ENCODE measurements at regions not wholly inside any gene's neighbourhood (a gene's known extent, or its start where the extent isn't known, plus 50 kb on each side); places are given as distances from the start of the nearest gene placed in this dataset.

DNA sequence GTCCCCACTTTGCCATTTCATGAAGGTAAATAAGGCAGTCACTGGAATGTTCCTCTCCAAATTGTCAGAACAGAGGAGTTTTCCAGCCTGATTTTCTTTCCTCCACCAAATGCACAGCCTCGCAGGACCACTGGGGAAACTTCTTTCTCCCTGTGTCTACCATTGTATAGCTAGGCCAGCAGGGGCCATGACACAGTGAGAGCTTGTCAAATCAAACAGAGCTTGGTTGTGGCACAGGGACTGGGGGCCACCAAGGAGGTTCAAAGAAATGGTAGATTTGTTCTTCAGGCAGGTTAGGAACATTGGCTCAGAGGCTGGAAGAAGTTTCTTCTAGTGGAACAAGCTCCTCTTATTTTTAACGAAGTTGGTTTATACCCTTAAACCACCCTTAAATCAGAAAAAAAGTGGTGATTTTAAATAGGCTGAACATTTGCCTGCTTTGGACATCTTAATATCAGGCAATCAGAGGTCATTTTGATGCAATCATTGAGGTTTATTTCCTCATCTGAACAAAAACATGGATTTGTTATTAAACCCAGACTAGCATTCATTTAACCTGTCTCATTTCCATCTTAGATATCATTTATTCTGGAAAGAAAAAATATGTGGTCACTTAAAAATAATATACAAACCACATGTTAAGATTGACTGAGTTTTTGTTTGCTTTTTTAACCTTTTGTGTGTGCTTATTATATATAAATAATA, 105.6 kb downstream of the GTPBP8 start:
- no peak for DNase-seq

DNA sequence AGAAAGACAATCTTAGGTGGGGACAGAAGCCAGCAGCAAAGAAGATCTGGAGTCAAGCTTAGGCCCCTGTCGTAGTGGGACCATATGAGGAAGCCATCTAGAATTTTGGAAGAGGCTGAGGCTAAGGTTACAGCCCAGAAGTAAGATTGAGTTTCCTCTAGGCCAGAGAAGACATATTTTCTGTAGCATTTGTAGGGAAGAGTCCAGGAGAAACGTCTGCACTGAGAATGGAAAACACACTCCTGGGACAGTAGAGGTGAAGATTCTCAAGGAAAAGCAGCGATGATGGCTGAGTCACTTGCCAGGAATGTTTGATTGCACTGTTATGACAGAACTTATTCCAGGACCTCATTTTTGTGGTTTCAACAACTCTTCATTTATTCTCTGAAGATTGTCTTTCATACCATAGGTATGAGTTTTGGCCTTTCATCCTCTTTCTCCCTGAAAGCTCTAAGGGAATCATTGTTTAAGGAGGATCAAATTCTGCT, 107.2 kb downstream of the GTPBP8 start:
- no peak for DNase-seq

DNA sequence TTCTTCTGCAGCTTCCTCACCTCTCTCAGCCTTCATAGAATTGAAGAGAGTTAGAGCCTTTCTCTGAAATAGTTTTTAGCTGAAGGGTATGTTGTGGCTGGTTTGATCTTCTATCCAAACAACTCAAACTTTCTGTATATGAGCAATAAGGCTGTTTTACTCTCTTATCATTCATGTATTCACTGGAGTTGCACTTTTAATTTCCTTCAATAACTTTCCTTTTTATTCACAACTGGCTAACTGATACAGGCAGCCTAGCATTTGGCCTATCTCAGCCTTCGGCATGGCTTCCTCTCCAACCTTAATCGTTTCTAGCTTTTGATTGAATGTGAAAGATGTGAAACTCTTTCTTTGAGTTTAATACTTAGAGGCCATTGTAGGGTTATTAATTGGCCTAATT, 109.3 kb downstream of the GTPBP8 start:
- no peak for DNase-seq

DNA sequence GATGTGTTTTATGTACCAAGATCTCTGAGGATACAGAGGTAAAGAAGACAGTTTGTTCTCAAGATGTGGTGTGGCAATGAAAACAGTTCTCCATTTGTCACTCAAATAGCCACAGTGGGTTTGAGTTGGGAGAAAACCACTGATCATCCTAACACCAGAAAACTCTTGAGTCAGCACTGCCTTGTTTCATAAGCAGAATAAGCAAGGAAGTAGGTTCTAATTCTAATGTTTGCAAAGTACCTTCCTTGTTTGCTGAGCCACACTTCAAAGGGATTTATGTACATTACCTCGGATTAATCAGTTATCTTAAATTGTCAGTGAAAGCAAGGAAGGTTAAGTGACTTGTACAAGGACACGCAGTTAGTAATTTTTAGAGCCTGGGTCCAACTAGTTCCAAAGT, 107.8 kb upstream of the BOC start:
- no peak for DNase-seq

- peak in 1 of 2 experiments; percentile 1 for DNase-seq
These were observed 106.8 kb upstream of the BOC start for GRCh38 chr3:113104357-113105092.

DNA sequence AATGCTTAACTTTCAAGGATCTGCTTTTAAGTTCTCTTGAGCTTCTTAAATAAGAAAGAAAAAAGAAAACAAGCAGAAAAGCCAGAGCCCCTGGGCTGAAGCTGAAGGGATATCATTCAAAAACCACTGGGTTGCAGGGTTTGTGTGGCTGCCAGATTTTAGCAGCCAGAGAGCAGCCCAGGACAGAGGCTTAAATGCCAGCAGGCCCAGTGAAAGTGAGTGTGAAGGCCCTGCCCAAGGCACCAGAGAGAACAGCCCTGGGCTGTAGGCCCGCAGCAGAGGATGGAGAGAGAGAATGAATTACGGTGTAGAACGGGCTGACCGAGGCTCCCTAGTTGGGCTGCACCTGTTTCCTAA, 106.3 kb upstream of the BOC start:
- DNase-seq, result no peak

DNA sequence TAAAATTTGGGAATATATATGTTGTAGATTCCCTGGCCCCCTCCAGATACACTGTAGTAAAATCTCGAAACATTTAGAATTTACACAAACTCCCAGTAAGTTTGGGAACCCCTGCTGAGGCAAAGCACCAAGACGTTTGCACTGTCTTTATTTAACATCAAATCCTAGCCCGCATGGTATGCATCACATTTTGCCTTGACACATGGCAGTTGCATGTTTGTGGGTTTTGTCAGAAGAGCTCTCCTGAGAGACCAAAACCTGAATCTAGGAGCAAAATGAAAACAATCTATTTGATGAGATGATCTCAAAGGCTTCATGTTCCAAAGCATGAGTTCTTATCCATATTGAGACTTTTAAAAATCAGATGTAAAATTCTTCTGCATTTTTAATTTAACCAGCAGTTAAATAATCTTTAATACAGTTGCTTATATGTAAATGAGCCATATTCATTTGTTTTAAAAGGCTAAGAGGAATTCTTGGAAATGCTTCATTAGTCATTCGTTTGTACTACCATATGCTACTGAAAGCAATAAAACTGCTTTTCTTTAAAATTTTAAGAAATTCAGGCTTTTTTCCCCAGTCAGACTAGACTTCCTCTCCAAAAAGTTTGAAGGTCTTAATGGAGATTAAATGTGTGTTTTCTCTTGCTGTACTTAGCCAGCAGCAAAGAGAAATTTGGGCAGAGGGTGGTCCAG, 105.2 kb upstream of the BOC start:
- DNase-seq, result no peak

DNA sequence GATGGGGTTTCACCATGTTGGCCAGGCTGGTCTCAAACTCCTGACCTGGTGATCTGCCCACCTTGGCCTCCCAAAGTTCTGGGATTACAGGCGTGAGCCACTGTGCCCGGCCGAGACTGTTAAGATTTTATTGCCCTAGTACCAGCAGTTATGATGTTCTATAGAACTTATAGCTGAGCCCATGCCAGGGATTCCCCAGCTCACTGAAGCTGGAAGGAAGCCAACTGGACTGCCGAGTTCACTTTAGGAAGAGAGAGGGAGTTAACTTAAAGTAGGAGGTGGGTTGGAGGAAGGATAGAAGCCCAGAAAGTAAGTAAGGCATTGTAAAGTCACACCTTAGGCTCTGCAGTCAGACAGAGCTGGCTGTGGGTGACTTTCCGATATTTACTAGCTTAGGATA, 101.1 kb upstream of the BOC start:
- no peak for DNase-seq

DNA sequence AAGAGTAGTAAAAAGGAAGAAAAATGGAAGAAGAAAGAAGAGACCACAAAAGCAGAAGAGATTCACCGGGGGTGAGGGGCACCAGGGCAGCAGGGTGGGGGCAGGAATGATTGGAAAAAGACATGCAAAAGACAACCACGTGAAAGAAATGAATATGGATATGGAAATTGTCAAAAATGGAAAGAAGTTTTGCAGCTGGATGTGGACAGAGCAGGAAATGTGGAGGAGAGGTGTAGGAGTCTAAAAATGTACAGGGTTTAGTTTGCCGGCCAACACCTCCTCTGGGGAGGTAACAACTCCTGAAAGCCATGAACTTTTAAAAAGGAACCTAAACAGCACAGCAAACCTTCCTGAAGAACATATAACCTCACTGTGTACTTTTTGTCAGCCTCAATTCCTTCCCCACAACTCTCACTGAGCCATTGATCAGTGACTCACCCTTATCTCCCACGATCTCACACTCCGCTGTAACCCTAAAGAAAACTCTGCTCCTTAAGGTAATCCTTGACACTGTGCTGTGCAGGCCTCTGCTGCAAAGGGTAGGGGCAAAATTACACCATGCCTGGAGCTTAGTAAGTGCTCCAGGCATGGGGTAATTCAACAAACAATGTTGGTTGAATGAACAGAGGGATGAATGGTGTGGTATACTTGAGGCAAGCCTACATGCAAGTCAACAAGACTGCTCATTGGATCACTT, 100.2 kb upstream of the BOC start:
- no peak for DNase-seq

DNA sequence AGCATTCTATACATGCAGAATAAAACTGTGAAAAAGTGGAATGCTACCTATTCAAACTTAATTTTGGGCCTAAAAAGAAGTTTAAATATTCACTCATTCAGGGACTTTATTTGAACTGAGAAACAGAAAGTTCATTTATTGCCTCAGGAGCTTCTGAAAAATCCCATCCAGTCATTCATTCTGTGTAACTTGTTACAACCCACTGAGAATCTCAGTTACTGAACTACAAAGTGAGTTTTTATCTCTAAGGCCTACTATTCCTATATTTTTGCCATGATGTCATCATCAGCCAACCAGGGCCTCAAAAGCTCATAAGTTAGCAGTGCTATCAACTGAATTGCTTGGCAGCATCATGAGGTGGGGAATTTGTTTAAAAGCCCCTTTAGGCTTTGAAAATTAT, 98.0 kb upstream of the BOC start:
- no peak for DNase-seq

- DNase-seq, result no peak
These were observed 93.7 kb upstream of the BOC start for GRCh38 chr3:113117511-113118234.

DNA sequence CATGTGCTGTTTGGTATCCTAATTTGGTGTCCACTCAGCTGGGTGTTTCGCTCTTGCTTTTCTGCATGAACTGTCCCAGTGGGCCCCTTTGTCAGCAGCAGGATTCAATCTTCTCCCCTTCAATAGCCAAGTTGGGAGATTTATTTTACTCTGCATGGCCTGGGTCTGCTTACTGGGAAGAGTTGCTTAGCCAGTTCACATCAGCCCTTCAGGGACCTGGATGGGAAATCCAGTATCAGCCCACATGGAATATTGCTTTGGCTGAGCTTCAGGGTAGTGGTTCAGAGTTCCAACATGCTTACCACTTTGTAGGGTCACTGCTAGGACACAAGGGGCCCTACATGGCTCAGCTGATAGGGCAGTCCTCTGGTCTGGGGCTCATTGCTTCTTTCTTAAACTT, 93.0 kb upstream of the BOC start:
- DNase-seq, result no peak

DNA sequence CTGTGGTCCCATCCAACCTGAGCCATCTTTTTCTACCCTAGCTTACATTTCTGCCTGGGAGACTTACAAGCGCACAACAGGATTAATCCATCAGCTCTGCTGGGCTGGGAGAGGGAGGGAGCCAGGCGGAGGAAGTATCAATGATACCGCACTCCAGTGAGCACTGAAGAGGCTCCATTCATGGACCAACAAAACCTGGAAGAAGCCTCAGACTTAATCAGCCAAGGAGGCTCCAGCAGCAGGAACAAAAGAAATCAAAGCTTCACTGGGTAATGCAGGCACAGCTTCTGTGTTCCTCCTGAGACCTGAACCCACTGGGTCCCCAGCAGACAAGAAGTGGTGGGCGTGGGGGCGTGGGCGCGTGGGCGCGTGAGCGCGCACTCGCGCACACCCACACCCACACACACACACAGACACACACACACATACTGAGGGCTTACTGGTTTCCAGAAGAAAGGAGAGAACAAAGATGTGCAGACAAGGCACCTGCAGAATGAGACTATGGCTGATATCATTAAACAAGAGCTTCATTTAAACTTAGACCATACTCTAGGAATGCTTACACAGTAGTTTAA, 87.0 kb upstream of the BOC start:
- no peak for DNase-seq

- no peak for DNase-seq
These were observed 85.4 kb upstream of the BOC start for GRCh38 chr3:113125951-113126350.

DNA sequence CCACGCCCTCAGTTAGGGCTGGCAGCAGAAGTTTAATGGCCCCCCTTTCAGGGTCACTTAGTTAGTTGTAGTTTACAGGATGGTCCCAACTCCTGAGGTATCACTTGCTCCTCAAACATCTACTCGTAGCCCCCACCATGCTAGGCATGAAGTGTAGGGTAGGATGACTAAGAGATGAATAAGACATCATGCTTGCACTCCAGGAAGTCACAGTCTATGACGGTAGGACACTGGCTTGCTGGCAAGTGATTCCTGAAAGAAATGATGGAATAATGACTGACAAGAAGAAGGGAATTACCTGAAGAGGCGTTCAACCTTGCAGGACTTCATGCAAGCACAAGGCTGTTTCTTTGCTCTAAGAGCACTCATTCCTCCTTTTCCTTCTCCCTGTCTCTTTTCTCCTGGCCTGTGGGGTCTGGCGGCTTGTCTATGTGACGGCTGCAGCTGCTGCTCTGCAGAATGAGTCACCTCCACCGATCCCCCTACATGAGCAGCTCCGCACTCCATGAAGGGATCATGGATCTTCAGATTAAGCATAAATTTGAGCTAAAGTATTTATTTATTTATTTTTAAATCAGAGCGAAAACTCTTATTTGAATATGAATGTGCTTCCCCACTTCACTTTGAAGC, 82.9 kb upstream of the BOC start:
- no peak for DNase-seq

DNA sequence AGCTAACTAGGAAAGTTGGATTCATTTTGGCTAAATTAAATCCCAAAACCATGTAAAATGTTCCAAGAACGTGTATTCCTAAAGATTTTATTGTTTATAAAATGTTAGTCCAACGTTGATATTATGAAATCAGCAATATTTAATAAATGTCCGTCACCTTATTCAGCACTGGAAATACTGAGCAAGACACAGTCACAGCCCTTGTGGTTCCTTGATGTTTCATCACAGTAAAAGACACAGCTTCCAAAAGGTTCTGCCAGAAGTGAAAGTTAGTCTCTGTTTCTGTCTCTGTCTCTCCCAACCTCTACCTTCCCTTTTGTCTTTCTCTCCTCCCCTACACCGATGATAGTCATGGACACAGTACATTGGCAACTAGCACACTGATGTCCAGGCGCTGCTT, 82.2 kb upstream of the BOC start:
- no peak for DNase-seq

DNA sequence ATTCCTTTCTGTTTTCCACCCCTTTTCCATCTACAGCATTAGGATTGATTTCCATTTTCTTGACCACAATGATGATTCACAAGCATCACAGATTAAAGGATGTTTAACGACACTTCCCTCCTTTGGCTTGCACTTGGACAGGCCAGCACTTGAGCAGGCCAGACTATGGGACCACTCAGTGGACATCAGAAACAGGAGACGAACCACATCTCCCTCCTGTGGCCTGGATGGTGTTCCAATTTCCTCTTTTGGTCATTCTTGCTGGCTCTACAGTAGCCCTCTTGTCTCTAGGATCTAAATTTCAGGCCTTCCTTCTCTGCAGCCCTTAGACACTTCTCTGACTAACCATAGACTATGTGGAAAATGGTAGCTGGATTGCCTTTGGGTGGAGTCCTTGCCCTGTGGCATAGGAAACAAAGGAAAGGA, 78.8 kb upstream of the BOC start:
- DNase-seq, result no peak

- DNase-seq, result no peak
These were observed 78.2 kb upstream of the BOC start for GRCh38 chr3:113133140-113133539.

- DNase-seq, result peak in 1 of 2 experiments; percentile 24
These were observed 75.3 kb upstream of the BOC start for GRCh38 chr3:113136071-113136470.

GRCh38 chr3:113136544-113136943, 74.8 kb upstream of the BOC start:
- no peak for DNase-seq

DNA sequence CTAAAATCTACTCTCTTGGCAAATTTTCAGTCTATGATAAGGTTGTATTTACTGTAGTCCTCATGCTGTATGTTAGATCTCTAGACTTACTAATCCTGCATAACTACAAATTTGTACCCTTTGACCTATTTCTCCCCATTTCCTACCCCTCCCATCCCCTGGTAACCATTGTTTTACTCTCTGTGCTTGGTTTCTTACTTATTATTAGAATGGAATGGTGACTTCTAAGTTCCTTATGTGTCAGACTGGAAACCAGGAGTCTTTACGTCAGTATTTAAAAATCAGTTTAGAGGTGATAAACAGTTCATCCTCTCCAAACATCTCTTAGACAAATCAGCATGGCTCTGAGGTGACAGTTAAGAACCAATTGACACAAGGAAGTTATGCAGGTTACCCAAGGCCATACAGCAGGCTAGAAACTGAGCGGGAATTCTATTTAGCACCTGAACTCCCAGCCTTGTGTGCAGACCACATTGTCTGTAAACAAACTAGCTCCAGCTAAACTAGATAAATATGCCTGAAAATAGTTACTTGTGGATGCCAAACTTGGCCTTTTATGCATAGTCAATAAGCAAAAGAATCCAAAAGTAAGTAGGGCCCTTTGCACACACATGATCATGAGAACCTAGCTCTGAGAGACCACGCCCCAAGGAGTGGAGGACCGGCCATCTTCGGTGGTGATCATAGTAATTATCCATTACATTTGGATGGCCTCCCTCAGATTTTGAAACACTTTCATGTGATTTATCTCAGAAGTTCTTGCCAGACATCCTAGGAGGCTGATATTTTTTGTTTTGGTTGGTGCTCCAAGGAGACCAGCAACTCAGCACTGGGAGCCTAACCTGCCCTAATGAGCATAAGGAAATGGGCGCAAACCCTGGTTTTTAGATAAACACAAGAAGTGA, 72.3 kb upstream of the BOC start:
- no peak for DNase-seq
